Dendritic cell treated with granulocyte-macrophage colony-stimulating factor and Interleukin-4, amounts not matched to agents 40 ng/mL and 50 ng/mL, for 4 days (primary cell): ENCODE measurements at regions not wholly inside any gene's neighbourhood (a gene's known extent, or its start where the extent isn't known, plus 50 kb on each side); places are given as distances from the start of the nearest gene placed in this dataset.

Experiments used
- H3K27ac Mint-ChIP-seq: one replicate; pipeline ENCODE4 v1.8.0; 2022; ENCODE audit warnings: mild to moderate bottlenecking, mixed read lengths
- H3K27me3 Mint-ChIP-seq: one replicate; pipeline ENCODE4 v1.8.0; 2022; ENCODE audit warnings: mild to moderate bottlenecking, mixed read lengths
- H3K36me3 Mint-ChIP-seq: one replicate; pipeline ENCODE4 v1.8.0; 2022; ENCODE audit warnings: low read depth, mixed read lengths
- H3K4me1 Mint-ChIP-seq: one replicate; pipeline ENCODE4 v1.8.0; 2022; ENCODE audit warnings: low read depth, mixed read lengths
- H3K4me3 Mint-ChIP-seq: one replicate; pipeline ENCODE4 v1.8.0; 2022; ENCODE audit warnings: mild to moderate bottlenecking, moderate library complexity, mixed read lengths
- H3K9me3 Mint-ChIP-seq: one replicate; pipeline ENCODE4 v1.8.0; 2022; ENCODE audit warnings: mixed read lengths
- intact Hi-C: fragments of 100-400 bp; cut with micrococcal nuclease; formaldehyde crosslinking; loops from one replicate; pipeline ENCODE4 v1.15.0; 2022

DNA sequence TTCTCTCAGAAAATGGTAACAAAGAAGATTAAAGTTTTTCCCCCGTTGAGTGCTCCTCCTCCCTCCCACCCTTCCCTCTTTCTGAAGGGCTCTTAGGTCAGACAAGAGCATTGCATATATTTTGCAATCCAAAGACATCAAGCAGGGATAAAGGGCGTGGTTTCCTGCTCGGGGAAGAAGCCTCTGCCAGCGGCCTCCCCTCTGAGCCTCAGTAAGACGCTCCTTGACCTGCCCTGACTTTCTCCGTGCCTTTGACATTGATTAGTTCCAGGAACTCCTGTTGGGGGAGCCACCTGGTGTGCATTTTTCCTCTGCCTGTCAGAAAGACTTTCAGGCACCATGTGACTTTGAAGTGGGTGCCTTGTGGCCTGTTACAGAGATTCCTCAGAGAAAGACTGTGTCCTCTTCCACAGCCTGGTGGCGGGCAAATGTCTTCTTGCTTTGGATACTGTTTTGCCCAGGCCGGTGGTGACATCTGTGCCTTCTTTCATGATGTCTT is 87.2 kb upstream of the TBL1XR1 start:
- no peaks in the 10 kb centered on the region for H3K27me3 Mint-ChIP-seq
- no peak overlapping the region for H3K4me3 Mint-ChIP-seq
- peak overlapping the region; percentile 86 for H3K27ac Mint-ChIP-seq
- H3K9me3 Mint-ChIP-seq = peaks cover 12% of the 10 kb centered on the region
- intact Hi-C loops = loop anchor here (10.0 kb wide), 1 partner anchor 70 kb away; no protein-coding TSS in a partner anchor
- peaks cover 52% of the 10 kb centered on the region for H3K4me1 Mint-ChIP-seq
- peaks cover 13% of the 10 kb centered on the region for H3K36me3 Mint-ChIP-seq

DNA sequence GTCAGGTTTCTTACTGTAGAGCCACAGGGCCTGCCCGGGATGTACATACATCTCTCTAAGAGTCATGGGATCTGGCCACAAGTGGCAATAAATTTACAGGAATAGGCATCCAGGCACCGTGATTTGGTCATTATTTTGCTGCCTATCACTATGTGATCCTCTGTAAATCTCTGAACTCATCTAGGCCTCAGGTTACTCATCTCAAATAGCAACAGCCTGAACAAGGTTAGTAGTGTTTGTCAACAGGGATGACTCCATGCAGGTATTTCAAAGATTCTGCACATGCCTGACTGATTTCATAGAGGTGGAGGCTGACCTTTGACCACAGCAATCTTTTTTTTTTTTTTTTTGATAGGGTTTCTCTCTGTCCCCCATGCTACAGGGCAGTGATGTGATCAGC is 88.8 kb upstream of the TBL1XR1 start:
- H3K27ac Mint-ChIP-seq = no peak overlapping the region
- no peak overlapping the region for H3K4me3 Mint-ChIP-seq
- H3K36me3 Mint-ChIP-seq = peaks cover 5% of the 10 kb centered on the region
- H3K27me3 Mint-ChIP-seq = no peaks in the 10 kb centered on the region
- intact Hi-C loops = loop anchor here (10.0 kb wide), 1 partner anchor 69 kb away; no protein-coding TSS in a partner anchor
- peaks cover 5% of the 10 kb centered on the region for H3K9me3 Mint-ChIP-seq
- peaks cover 55% of the 10 kb centered on the region for H3K4me1 Mint-ChIP-seq

DNA sequence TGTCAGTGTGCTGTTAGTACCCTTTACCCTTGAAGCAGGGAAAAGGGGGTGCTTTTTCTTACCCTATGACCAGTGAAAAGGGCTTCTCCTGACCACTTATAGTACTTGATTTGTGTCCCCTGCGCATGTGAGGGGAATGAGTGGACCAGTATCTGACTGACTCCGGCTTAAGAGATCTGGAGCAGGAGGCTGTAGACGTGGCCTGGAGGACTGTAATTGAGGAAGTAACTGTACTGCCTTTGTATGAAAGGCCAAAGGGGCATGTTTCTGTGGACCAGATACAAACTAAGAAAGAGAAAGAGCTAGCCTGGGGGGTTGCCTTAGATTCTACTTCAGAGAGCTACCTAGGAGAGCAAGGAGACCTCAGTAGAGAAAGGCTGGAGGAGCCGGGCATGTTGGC is 89.9 kb upstream of the TBL1XR1 start:
- Mint-ChIP-seq H3K4me3 (no peak overlapping the region), H3K36me3 (no peaks in the 10 kb centered on the region), H3K4me1 (peaks cover 43% of the 10 kb centered on the region), H3K27ac (peak overlapping the region; percentile 63), H3K9me3 (no peaks in the 10 kb centered on the region), H3K27me3 (no peaks in the 10 kb centered on the region)
- intact Hi-C loops = loop anchor here (10.0 kb wide), 1 partner anchor 68 kb away; no protein-coding TSS in a partner anchor

DNA sequence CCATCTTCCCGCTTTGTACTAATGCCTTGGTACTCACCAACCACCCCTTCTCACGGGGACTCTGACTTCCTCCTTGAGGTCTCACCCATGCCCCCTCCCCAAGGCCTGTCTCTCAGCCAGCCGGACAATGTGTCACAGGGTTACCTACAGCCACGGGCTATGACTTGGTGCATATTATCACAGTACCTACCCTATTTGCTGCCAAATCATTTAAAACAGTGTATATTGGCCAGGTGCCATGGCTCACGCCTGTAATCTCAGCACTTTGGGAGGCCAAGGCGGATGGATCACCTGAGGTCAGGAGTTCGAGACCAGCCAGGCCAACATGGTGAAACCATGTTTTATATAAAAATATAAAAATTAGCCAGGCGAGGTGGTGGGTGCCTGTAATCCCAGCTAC is 93.4 kb upstream of the TBL1XR1 start:
- intact Hi-C loops = no loop called here
- Mint-ChIP-seq H3K4me1 (peaks cover 36% of the 10 kb centered on the region), H3K9me3 (no peaks in the 10 kb centered on the region), H3K27ac (no peak overlapping the region), H3K36me3 (no peaks in the 10 kb centered on the region), H3K4me3 (no peak overlapping the region), H3K27me3 (no peaks in the 10 kb centered on the region)

DNA sequence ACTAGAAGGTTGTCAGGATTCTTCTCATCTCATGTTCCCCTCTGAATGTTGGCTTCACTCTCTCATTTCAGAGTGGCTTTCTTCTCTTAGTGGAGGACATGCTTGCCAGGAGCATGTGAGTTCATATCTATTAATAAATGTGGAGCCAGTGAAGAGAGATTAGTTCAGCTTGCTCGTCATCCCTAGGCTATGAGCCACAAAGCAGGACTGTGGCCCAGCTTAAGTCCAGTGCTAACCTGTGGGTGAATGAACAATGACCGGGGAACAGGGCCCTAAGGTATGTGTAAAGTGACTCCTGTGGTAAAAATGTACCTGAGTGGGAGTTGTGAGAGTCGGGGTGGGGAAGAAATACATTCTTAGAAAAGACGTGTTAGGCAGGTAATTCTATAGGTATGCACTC is 96.9 kb upstream of the TBL1XR1 start:
- no peaks in the 10 kb centered on the region for H3K36me3 Mint-ChIP-seq
- no peak overlapping the region for H3K27ac Mint-ChIP-seq
- H3K27me3 Mint-ChIP-seq = no peaks in the 10 kb centered on the region
- peaks cover 15% of the 10 kb centered on the region for H3K4me1 Mint-ChIP-seq
- intact Hi-C loops = no loop called here
- H3K9me3 Mint-ChIP-seq = no peaks in the 10 kb centered on the region
- no peak overlapping the region for H3K4me3 Mint-ChIP-seq

DNA sequence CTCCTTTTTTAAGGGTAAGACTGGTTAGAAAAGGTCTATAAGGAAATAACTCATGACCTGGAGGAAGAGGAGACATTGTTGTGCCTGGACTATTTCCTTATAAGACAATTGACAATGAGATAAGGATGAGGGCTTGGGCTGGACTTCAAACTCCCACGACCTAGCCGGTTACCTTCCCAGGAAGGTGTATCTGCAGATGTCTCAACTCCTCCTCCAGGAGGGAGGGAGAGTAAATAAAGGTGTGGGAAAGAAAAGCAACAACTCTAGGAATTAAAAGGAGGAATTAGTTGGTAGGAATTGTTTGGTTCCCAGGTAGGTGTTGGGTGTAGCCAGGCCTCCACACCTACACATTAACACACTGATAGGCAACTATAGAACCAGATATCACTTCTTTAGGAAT is 97.8 kb upstream of the TBL1XR1 start:
- intact Hi-C loops = no loop called here
- Mint-ChIP-seq H3K36me3 (no peaks in the 10 kb centered on the region), H3K4me3 (no peak overlapping the region), H3K27me3 (no peaks in the 10 kb centered on the region), H3K4me1 (peaks cover 13% of the 10 kb centered on the region), H3K9me3 (no peaks in the 10 kb centered on the region), H3K27ac (no peak overlapping the region)

DNA sequence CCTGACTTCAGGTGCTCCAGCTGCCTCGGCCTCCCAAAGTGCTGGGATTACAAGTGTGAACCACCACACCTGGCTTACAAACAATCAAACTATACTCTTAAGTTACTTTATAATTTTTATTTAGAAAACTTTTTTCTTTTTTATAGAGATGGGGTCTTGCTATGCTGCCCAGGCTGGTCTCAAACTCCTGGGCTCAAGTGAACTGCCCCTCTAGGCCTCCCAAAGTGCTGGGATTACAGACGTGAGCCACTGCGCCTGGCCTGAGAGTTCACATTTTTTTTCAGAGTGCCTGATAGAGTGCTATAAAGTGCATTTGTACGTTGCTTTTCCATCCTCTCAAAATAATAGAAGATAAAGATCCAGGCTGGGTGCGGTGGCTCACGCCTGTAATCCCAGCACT is 102.0 kb upstream of the TBL1XR1 start:
- no peaks in the 10 kb centered on the region for H3K9me3 Mint-ChIP-seq
- peak overlapping the region; percentile 70 for H3K27ac Mint-ChIP-seq
- H3K27me3 Mint-ChIP-seq = no peaks in the 10 kb centered on the region
- H3K36me3 Mint-ChIP-seq = no peaks in the 10 kb centered on the region
- H3K4me3 Mint-ChIP-seq = no peak overlapping the region
- intact Hi-C loops = no loop called here
- H3K4me1 Mint-ChIP-seq = peaks cover 11% of the 10 kb centered on the region

DNA sequence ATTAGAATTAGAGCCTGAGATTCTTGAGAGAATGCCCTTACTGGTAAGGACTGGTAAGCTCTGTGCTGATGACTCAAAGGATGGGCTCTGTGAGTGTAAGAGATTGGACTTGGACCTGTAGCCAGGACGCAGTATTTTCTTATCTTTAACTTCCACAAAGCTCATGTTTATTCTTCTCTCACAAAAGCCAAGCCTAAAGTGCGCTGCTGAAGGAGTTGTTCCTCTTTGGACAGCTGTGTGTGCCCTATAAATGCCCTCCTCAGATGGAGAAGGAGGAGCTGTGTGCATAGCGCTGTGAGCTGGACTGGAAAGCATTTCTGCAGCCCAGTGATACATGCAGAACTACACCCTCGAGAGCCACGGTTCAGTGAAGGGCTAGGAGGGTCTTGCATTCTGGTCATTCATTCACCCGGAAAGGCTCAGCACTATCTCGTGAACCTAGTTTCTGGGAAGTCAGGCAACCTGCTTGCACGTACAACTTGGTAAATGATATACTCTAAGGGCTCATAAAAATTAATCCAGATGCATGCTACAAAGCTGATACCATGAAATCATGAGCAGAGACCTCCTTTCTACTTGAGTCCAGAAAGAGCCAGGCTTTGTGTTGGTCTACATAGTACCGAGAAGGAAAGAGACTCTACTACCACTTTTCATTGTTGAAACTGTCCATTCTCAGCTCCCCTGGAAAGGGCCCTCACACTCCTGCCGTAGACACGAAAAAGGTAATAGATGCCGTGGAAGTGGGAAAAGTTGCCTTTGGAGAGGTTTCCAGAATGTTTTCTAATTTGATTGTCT is 103.0 kb upstream of the TBL1XR1 start:
- intact Hi-C loops = no loop called here
- no peak overlapping the region for H3K4me3 Mint-ChIP-seq
- H3K36me3 Mint-ChIP-seq = no peaks in the 10 kb centered on the region
- no peaks in the 10 kb centered on the region for H3K9me3 Mint-ChIP-seq
- no peaks in the 10 kb centered on the region for H3K27me3 Mint-ChIP-seq
- peaks cover 17% of the 10 kb centered on the region for H3K4me1 Mint-ChIP-seq
- peak overlapping the region; percentile 70 for H3K27ac Mint-ChIP-seq

DNA sequence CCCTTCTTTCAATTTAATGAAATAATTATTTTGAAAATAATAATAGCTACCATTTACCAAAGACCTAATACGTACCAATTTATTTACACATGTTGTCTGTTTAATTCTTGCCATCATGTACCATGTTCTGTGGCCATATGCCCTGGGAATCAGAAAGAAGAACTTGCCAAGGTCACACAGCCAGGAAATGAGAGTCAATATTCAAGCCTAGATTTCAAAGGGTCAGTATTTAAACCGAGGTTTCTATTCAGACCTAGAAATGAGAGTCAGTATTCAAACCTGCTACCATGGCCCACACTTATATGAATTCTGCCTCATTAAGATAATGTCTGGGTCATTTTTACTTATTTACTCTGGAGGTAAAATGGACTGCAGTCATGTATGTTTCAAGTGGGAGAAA is 103.6 kb upstream of the TBL1XR1 start:
- Mint-ChIP-seq H3K9me3 (no peaks in the 10 kb centered on the region), H3K36me3 (no peaks in the 10 kb centered on the region), H3K4me3 (no peak overlapping the region), H3K4me1 (peaks cover 20% of the 10 kb centered on the region), H3K27ac (no peak overlapping the region), H3K27me3 (no peaks in the 10 kb centered on the region)
- intact Hi-C loops = no loop called here

DNA sequence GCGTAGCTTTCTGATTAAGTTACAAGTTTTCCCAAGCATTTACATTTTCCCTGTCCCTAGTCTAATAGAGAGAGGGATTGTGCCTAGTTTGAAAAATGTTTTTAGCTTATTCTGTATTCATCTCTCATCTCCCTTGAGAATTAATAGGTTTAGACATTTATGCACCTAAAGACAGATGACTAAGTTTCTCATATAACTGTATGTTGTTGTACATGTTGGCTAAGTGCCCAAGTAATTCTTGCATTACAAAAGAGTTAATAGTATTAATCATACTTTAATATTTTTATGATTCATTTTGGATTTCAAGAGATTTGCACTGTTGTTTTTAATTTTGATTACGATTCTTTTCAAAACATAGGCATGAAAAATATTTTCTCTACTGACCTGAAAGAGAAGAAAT is 109.0 kb upstream of the TBL1XR1 start:
- no peak overlapping the region for H3K27ac Mint-ChIP-seq
- peaks cover 9% of the 10 kb centered on the region for H3K4me1 Mint-ChIP-seq
- no peak overlapping the region for H3K4me3 Mint-ChIP-seq
- H3K9me3 Mint-ChIP-seq = no peaks in the 10 kb centered on the region
- intact Hi-C loops = no loop called here
- no peaks in the 10 kb centered on the region for H3K36me3 Mint-ChIP-seq
- H3K27me3 Mint-ChIP-seq = no peaks in the 10 kb centered on the region

DNA sequence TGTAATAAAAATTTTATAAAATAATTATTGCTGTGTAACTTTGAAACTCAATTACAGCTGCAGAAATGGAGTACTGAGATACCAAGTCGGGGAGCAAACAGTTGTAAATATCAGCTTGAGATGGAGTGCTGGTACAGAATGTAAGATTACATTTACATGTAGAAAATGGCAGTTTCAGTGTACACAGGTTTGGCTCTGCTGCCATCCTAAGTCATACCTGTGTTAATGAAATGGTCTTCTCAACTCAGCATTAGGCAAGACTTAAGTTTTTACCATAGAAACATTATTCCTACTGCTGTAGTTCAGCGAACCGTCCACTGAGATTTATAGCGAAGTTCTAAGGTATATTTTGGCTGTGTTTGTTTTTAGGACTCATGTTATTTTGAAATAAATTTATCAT is 110.1 kb upstream of the TBL1XR1 start:
- no peaks in the 10 kb centered on the region for H3K36me3 Mint-ChIP-seq
- no peak overlapping the region for H3K4me3 Mint-ChIP-seq
- no peak overlapping the region for H3K27ac Mint-ChIP-seq
- H3K9me3 Mint-ChIP-seq = no peaks in the 10 kb centered on the region
- H3K4me1 Mint-ChIP-seq = peaks cover 9% of the 10 kb centered on the region
- intact Hi-C loops = no loop called here
- H3K27me3 Mint-ChIP-seq = no peaks in the 10 kb centered on the region

DNA sequence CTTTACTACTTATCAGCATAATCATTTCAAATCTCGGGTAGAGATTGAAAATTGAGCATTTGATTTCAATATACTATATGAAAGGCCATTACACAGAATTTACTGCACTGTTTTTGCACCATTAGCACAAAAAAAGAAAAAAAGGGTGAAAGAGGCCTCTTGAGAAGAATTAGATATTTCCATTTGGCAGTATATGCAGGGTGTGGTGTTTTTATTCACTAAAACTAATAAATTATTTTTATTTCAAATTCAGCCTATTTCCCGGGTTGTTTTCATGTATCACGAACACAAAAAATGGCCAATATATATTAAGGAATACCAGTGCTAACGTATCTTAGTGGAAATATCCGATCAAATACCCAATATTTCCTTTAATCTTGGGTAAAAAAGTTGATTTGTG is 110.5 kb upstream of the TBL1XR1 start:
- H3K27ac Mint-ChIP-seq = no peak overlapping the region
- no peaks in the 10 kb centered on the region for H3K36me3 Mint-ChIP-seq
- H3K9me3 Mint-ChIP-seq = no peaks in the 10 kb centered on the region
- peaks cover 9% of the 10 kb centered on the region for H3K4me1 Mint-ChIP-seq
- H3K4me3 Mint-ChIP-seq = no peak overlapping the region
- no peaks in the 10 kb centered on the region for H3K27me3 Mint-ChIP-seq
- intact Hi-C loops = no loop called here

DNA sequence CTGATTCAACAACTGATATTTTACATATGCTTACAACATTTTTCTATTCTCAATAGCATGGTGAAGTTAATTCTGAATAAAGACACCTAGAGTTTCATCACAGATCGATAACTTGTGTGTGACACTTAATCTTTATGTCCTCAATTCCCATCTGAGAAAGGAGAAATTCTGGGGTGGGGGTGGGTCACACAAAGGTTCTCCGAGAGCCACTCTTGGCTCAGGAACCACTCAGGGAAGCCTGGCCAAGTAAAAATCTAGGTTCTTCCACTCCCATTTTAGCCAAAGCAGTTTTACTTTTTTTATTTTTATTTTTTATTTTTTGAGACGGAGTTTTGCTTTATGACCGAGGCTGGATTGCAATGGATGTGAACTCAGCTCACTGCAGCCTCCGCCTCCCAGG is 111.0 kb upstream of the TBL1XR1 start:
- H3K36me3 Mint-ChIP-seq = no peaks in the 10 kb centered on the region
- H3K4me3 Mint-ChIP-seq = no peak overlapping the region
- no peak overlapping the region for H3K27ac Mint-ChIP-seq
- intact Hi-C loops = no loop called here
- no peaks in the 10 kb centered on the region for H3K27me3 Mint-ChIP-seq
- peaks cover 9% of the 10 kb centered on the region for H3K4me1 Mint-ChIP-seq
- H3K9me3 Mint-ChIP-seq = no peaks in the 10 kb centered on the region

DNA sequence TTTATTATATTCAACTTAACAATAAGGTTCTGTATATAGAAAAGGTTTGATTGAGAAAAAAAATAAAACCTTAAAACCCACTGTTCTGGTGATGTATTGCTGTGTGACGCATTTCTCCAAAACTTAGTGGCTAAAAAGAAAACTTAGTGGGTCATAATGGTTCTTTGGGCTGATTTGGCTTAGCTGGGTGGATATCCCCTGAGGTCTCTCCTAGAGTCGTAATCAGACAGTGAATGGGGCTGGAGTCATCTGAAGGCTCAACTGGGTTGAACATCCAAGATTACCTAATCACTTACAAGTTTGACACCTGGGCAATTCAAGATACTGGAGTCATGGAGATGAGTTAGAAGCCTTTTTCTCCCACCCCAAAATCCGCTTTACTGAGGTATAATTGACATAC is 111.6 kb upstream of the TBL1XR1 start:
- H3K27ac Mint-ChIP-seq = no peak overlapping the region
- H3K27me3 Mint-ChIP-seq = no peaks in the 10 kb centered on the region
- H3K36me3 Mint-ChIP-seq = no peaks in the 10 kb centered on the region
- intact Hi-C loops = no loop called here
- no peaks in the 10 kb centered on the region for H3K9me3 Mint-ChIP-seq
- H3K4me1 Mint-ChIP-seq = peaks cover 9% of the 10 kb centered on the region
- H3K4me3 Mint-ChIP-seq = no peak overlapping the region

DNA sequence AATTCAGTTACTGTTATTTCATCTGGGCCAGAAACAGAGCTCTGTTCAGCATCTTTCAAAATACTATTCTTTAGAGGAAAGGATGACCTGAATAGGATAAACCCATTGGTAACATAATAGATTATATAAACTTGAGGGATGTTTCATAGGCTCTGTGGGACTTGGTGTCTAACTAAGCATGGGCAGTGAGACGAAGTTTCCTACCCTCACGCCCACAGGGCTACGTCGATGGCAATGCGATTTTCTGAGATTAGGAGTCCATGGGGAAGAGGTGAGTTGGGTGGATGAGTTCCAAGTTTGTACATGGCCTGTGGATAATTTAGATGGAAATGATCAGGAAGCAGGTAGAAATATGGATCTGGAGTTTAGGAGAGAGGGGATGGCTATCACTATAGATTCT is 115.2 kb upstream of the TBL1XR1 start:
- no peaks in the 10 kb centered on the region for H3K36me3 Mint-ChIP-seq
- H3K4me1 Mint-ChIP-seq = no peaks in the 10 kb centered on the region
- H3K27me3 Mint-ChIP-seq = no peaks in the 10 kb centered on the region
- intact Hi-C loops = no loop called here
- no peaks in the 10 kb centered on the region for H3K9me3 Mint-ChIP-seq
- H3K4me3 Mint-ChIP-seq = no peak overlapping the region
- no peak overlapping the region for H3K27ac Mint-ChIP-seq
